Right atrium auricular region (tissue), 2 donors: ENCODE measurements at regions not wholly inside any gene's neighbourhood (a gene's known extent, or its start where the extent isn't known, plus 50 kb on each side); places are given as distances from the start of the nearest gene placed in this dataset.

Experiments
- DNase-seq: peaks from one replicate; pipeline ENCODE4 v3.0.0-alpha.2; 2019; ENCODE audit warnings: low spot score
- H3K27ac ChIP-seq, 2 donors: fragments of 200-600 bp; sonication (generic); 1 replicate in 1 of 2; 2 replicates in 1 of 2; pipeline ENCODE4 v1.5.1; 2016 to 2019
- H3K27me3 ChIP-seq, 2 donors: fragments of 200-600 bp; sonication (generic); one replicate each; pipeline versions ENCODE4 v1.5.1 to v1.6.0; 2017 to 2019
- H3K36me3 ChIP-seq: fragments of 200-600 bp; sonication (generic); one replicate; pipeline ENCODE4 v1.5.1; 2016
- H3K4me1 ChIP-seq, 2 donors: fragments of 200-600 bp; sonication (generic); one replicate each; pipeline versions ENCODE4 v1.5.1 to v1.6.0; 2017 to 2019
- H3K4me3 ChIP-seq, 2 donors: fragments of 200-600 bp; sonication (generic); 1 replicate in 1 of 2; 2 replicates in 1 of 2; pipeline ENCODE4 v1.5.1; 2017 to 2019; ENCODE audit warnings: mild to moderate bottlenecking in 1 of 2, moderate library complexity in 1 of 2
- H3K9me3 ChIP-seq, 2 donors: fragments of 200-600 bp; sonication (generic); one replicate each; pipeline ENCODE4 v1.5.1; 2019
- TF ChIP-seq, protein P1 (sequence below), 2 donors: fragments of 200-600 bp; sonication (generic); IDR thresholded peaks; one replicate each; pipeline ENCODE4 v1.5.1; 2019; ENCODE audit warnings: antibody characterized with exemption in 2 of 2

GRCh38 chr6:119541132-119541905 lies 191.8 kb upstream of the MAN1A1 start:
- no peak overlapping the region for H3K27ac ChIP-seq
- no peaks in the 10 kb centered on the region for H3K27me3 ChIP-seq
- no peak overlapping the region for H3K4me3 ChIP-seq
- H3K36me3 ChIP-seq = no peaks in the 10 kb centered on the region
- H3K4me1 ChIP-seq = no peaks in the 10 kb centered on the region
- no peak for DNase-seq
- no peaks in the 10 kb centered on the region for H3K9me3 ChIP-seq
- TF ChIP-seq, protein P1, sequence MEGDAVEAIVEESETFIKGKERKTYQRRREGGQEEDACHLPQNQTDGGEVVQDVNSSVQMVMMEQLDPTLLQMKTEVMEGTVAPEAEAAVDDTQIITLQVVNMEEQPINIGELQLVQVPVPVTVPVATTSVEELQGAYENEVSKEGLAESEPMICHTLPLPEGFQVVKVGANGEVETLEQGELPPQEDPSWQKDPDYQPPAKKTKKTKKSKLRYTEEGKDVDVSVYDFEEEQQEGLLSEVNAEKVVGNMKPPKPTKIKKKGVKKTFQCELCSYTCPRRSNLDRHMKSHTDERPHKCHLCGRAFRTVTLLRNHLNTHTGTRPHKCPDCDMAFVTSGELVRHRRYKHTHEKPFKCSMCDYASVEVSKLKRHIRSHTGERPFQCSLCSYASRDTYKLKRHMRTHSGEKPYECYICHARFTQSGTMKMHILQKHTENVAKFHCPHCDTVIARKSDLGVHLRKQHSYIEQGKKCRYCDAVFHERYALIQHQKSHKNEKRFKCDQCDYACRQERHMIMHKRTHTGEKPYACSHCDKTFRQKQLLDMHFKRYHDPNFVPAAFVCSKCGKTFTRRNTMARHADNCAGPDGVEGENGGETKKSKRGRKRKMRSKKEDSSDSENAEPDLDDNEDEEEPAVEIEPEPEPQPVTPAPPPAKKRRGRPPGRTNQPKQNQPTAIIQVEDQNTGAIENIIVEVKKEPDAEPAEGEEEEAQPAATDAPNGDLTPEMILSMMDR (IDR thresholded peaks at IDR 0.05) = no peak

DNA sequence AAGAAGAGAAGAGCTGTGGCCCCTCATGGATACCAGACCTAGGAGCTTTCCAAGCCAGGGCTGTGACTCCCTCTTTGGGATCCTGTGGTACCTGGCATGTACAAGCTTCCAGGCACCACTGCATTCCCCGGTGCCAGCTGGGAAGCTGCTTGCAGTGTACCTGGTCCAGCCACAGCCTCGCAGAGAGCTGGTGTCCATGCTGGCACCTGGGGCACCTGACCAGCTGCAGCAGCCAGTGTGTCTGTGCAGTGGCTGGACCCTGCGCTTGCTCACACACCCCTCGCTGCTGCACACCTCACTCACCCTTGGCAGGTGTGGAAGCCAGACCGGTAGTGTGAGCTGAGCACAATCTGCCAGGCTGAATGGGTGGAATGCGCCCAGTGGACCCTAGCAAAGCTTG lies 190.9 kb upstream of the MAN1A1 start:
- TF ChIP-seq, protein P1 (IDR thresholded peaks at IDR 0.05) = no peak
- DNase-seq = no peak
- no peak overlapping the region for H3K4me3 ChIP-seq
- H3K36me3 ChIP-seq = no peaks in the 10 kb centered on the region
- no peaks in the 10 kb centered on the region for H3K4me1 ChIP-seq
- no peaks in the 10 kb centered on the region for H3K27me3 ChIP-seq
- no peaks in the 10 kb centered on the region for H3K9me3 ChIP-seq
- no peak overlapping the region for H3K27ac ChIP-seq

DNA sequence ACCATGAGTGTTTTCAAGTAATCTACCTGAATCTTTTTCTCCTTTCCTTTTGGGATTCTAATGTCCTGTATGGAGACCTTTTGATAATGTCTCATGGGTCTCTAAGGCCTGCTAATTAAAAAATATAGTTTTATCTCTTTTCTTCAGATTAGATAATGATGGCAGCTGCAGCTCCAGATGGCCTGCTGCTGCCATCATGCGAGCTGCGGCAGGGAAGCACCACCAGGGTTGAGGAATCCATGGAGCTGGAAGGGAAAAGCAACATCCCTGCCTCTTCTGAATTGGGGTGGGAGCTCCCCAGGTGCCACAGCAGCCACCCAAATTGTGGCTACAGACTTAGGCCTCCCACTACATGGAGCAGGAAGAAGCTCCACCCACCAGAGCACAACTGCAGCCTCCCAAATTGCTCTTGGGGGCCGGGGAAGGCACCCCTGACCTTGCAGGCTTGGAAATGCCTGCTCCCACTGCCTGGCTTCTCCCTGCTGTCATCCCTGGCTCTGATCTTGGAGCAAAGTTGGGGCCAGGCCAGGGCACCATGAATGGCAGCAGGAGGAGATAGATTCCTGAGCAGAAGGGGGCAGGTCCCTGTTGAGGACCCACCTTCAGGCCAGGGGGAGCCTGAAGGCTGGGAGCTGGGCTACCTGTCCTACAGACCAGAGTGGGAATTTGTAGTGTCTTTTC lies 189.6 kb upstream of the MAN1A1 start:
- no peak overlapping the region for H3K27ac ChIP-seq
- H3K27me3 ChIP-seq = no peaks in the 10 kb centered on the region
- TF ChIP-seq, protein P1 (IDR thresholded peaks at IDR 0.05) = no peak
- DNase-seq = no peak
- H3K4me3 ChIP-seq = no peak overlapping the region
- no peaks in the 10 kb centered on the region for H3K4me1 ChIP-seq
- no peaks in the 10 kb centered on the region for H3K9me3 ChIP-seq
- no peaks in the 10 kb centered on the region for H3K36me3 ChIP-seq

DNA sequence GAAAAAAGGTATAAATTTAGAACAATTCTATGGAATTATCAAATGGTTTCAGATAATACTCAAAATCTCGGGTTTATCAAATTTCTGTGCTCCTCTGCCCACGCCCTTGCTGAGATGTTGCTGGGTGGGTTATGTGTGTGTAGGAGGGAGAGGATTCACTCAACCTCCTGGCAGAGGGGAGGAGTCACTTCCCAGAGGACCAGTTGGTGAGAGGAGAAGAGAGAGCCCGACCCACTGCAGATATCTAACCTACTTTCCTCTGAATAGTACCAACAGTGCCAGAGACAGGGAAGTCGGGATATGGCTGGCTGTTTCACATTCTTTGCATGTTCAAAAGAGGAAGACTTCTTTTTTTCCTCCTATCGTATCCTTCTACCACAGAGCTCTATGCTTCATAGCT lies 187.1 kb upstream of the MAN1A1 start:
- Histone ChIP-seq H3K4me1 (no peaks in the 10 kb centered on the region), H3K4me3 (no peak overlapping the region), H3K36me3 (no peaks in the 10 kb centered on the region), H3K9me3 (no peaks in the 10 kb centered on the region), H3K27me3 (no peaks in the 10 kb centered on the region), H3K27ac (no peak overlapping the region)
- no peak for DNase-seq
- TF ChIP-seq, protein P1 (IDR thresholded peaks at IDR 0.05) = no peak

- TF ChIP-seq, protein P1 (IDR thresholded peaks at IDR 0.05) = no peak
- H3K36me3 ChIP-seq = no peaks in the 10 kb centered on the region
- no peak overlapping the region for H3K4me3 ChIP-seq
- no peak for DNase-seq
- no peaks in the 10 kb centered on the region for H3K4me1 ChIP-seq
- H3K27me3 ChIP-seq = no peaks in the 10 kb centered on the region
- no peaks in the 10 kb centered on the region for H3K9me3 ChIP-seq
- no peak overlapping the region for H3K27ac ChIP-seq
Observed at GRCh38 chr6:119535332-119535731, 185.8 kb upstream of the MAN1A1 start.
